ENCODE measurements at regions not wholly inside any gene's neighbourhood (a gene's known extent, or its start where the extent isn't known, plus 50 kb on each side); places are given as distances from the start of the nearest gene placed in this dataset.
A peak's percentile ranks its signal among the peaks of the same experiment; 100 is the strongest.

GRCh38 chr2:12589802-12590320 lies 126.9 kb upstream of the TRIB2 start:
- Histone ChIP-seq H3K27me3 (ENCODE audit: control insufficient read depth, insufficient read depth) (no peaks in the 10 kb centered on the region), H3K9me3 (ENCODE audit: control insufficient read depth, low read length) (no peaks in the 10 kb centered on the region), H3K4me3 (ENCODE audit: low read length) (no peak overlapping the region), H3K4me1 (ENCODE audit: control insufficient read depth, insufficient read depth, low read length) (no peaks in the 10 kb centered on the region), H3K27ac (ENCODE audit: low read length) (no peak overlapping the region)
- DNase-seq (no peak), ATAC-seq (no peak)
- intact Hi-C loops (cut with DNase I) = no loop called here
- 80% methylated on average over 5 of the region's 5 CpGs for WGBS

- 77% methylated on average over 3 of the region's 3 CpGs for WGBS
- DNase-seq = no peak
- intact Hi-C loops (cut with DNase I) = no loop called here
- H3K27ac ChIP-seq (ENCODE audit: low read length) = no peak overlapping the region
- H3K4me1 ChIP-seq (ENCODE audit: control insufficient read depth, insufficient read depth, low read length) = no peaks in the 10 kb centered on the region
- H3K27me3 ChIP-seq (ENCODE audit: control insufficient read depth, insufficient read depth) = no peaks in the 10 kb centered on the region
- no peak for ATAC-seq
- no peaks in the 10 kb centered on the region for H3K9me3 ChIP-seq (ENCODE audit: control insufficient read depth, low read length)
- H3K4me3 ChIP-seq (ENCODE audit: low read length) = no peak overlapping the region
These were observed 124.4 kb upstream of the TRIB2 start for GRCh38 chr2:12592296-12592695.

GRCh38 chr2:12594590-12594989 lies 122.1 kb upstream of the TRIB2 start:
- 83% methylated on average over 4 of the region's 4 CpGs for WGBS

GRCh38 chr2:12596771-12597170 lies 120.0 kb upstream of the TRIB2 start:
- intact Hi-C loops (cut with DNase I) = no loop called here
- DNase-seq = no peak
- Histone ChIP-seq H3K4me1 (ENCODE audit: control insufficient read depth, insufficient read depth, low read length) (no peaks in the 10 kb centered on the region), H3K27me3 (ENCODE audit: control insufficient read depth, insufficient read depth) (no peaks in the 10 kb centered on the region), H3K27ac (ENCODE audit: low read length) (no peak overlapping the region), H3K9me3 (ENCODE audit: control insufficient read depth, low read length) (no peaks in the 10 kb centered on the region), H3K4me3 (ENCODE audit: low read length) (no peak overlapping the region)
- no peak for ATAC-seq
- 96% methylated on average over 3 of the region's 3 CpGs for WGBS

More at GRCh38 chr2:12594590-12594989, 122.1 kb upstream of the TRIB2 start:
- DNase-seq (no peak), ATAC-seq (no peak)
- H3K27ac ChIP-seq (ENCODE audit: low read length) = no peak overlapping the region
- no peaks in the 10 kb centered on the region for H3K27me3 ChIP-seq (ENCODE audit: control insufficient read depth, insufficient read depth)
- no peaks in the 10 kb centered on the region for H3K9me3 ChIP-seq (ENCODE audit: control insufficient read depth, low read length)
- intact Hi-C loops (cut with DNase I) = no loop called here
- H3K4me3 ChIP-seq (ENCODE audit: low read length) = no peak overlapping the region
- no peaks in the 10 kb centered on the region for H3K4me1 ChIP-seq (ENCODE audit: control insufficient read depth, insufficient read depth, low read length)

GRCh38 chr2:12597610-12598009 lies 119.1 kb upstream of the TRIB2 start:
- Histone ChIP-seq H3K27me3 (ENCODE audit: control insufficient read depth, insufficient read depth) (no peaks in the 10 kb centered on the region), H3K27ac (ENCODE audit: low read length) (no peak overlapping the region), H3K4me1 (ENCODE audit: control insufficient read depth, insufficient read depth, low read length) (no peaks in the 10 kb centered on the region), H3K9me3 (ENCODE audit: control insufficient read depth, low read length) (no peaks in the 10 kb centered on the region), H3K4me3 (ENCODE audit: low read length) (no peak overlapping the region)
- WGBS = 89% methylated on average over 2 of the region's 2 CpGs
- no peak for DNase-seq
- ATAC-seq = no peak
- intact Hi-C loops (cut with DNase I) = no loop called here

- 87% methylated on average over 2 of the region's 2 CpGs for WGBS
- no peak overlapping the region for H3K4me3 ChIP-seq (ENCODE audit: low read length)
- DNase-seq (no peak), ATAC-seq (no peak)
- intact Hi-C loops (cut with DNase I) = no loop called here
- H3K4me1 ChIP-seq (ENCODE audit: control insufficient read depth, insufficient read depth, low read length) = no peaks in the 10 kb centered on the region
- H3K27me3 ChIP-seq (ENCODE audit: control insufficient read depth, insufficient read depth) = no peaks in the 10 kb centered on the region
- H3K9me3 ChIP-seq (ENCODE audit: control insufficient read depth, low read length) = no peaks in the 10 kb centered on the region
- H3K27ac ChIP-seq (ENCODE audit: low read length) = no peak overlapping the region
These were observed 114.1 kb upstream of the TRIB2 start for GRCh38 chr2:12602661-12603060.

GRCh38 chr2:12603781-12604295 lies 112.9 kb upstream of the TRIB2 start:
- no peaks in the 10 kb centered on the region for H3K9me3 ChIP-seq (ENCODE audit: control insufficient read depth, low read length)
- H3K4me3 ChIP-seq (ENCODE audit: low read length) = no peak overlapping the region
- H3K27me3 ChIP-seq (ENCODE audit: control insufficient read depth, insufficient read depth) = no peaks in the 10 kb centered on the region
- no peaks in the 10 kb centered on the region for H3K4me1 ChIP-seq (ENCODE audit: control insufficient read depth, insufficient read depth, low read length)
- H3K27ac ChIP-seq (ENCODE audit: low read length) = no peak overlapping the region
- WGBS = 67% methylated on average over 1 of the region's 1 CpG
- ATAC-seq (no peak), DNase-seq (no peak)
- intact Hi-C loops (cut with DNase I) = no loop called here

GRCh38 chr2:12604341-12604740 lies 112.4 kb upstream of the TRIB2 start:
- Histone ChIP-seq H3K27ac (ENCODE audit: low read length) (no peak overlapping the region), H3K27me3 (ENCODE audit: control insufficient read depth, insufficient read depth) (no peaks in the 10 kb centered on the region), H3K4me3 (ENCODE audit: low read length) (no peak overlapping the region), H3K4me1 (ENCODE audit: control insufficient read depth, insufficient read depth, low read length) (no peaks in the 10 kb centered on the region), H3K9me3 (ENCODE audit: control insufficient read depth, low read length) (no peaks in the 10 kb centered on the region)
- no peak for ATAC-seq
- no peak for DNase-seq
- intact Hi-C loops (cut with DNase I) = no loop called here
- 86% methylated on average over 2 of the region's 2 CpGs for WGBS

GRCh38 chr2:12605366-12605765 lies 111.4 kb upstream of the TRIB2 start:
- no peak overlapping the region for H3K4me3 ChIP-seq (ENCODE audit: low read length)
- no peak for DNase-seq
- no peaks in the 10 kb centered on the region for H3K4me1 ChIP-seq (ENCODE audit: control insufficient read depth, insufficient read depth, low read length)
- H3K9me3 ChIP-seq (ENCODE audit: control insufficient read depth, low read length) = no peaks in the 10 kb centered on the region
- WGBS = 86% methylated on average over 1 of the region's 1 CpG
- ATAC-seq = no peak
- no peak overlapping the region for H3K27ac ChIP-seq (ENCODE audit: low read length)
- intact Hi-C loops (cut with DNase I) = no loop called here
- H3K27me3 ChIP-seq (ENCODE audit: control insufficient read depth, insufficient read depth) = no peaks in the 10 kb centered on the region

GRCh38 chr2:12605936-12606335 lies 110.8 kb upstream of the TRIB2 start:
- ATAC-seq = no peak

GRCh38 chr2:12606472-12607000 lies 110.2 kb upstream of the TRIB2 start:
- ATAC-seq = peak; percentile 66 to 72
- intact Hi-C loops (cut with DNase I) = no loop called here

More at GRCh38 chr2:12605936-12606335, 110.8 kb upstream of the TRIB2 start:
- H3K27ac ChIP-seq (ENCODE audit: low read length) = no peak overlapping the region
- intact Hi-C loops (cut with DNase I) = no loop called here
- no peak overlapping the region for H3K4me3 ChIP-seq (ENCODE audit: low read length)
- no peaks in the 10 kb centered on the region for H3K4me1 ChIP-seq (ENCODE audit: control insufficient read depth, insufficient read depth, low read length)
- DNase-seq = no peak
- no peaks in the 10 kb centered on the region for H3K9me3 ChIP-seq (ENCODE audit: control insufficient read depth, low read length)
- H3K27me3 ChIP-seq (ENCODE audit: control insufficient read depth, insufficient read depth) = no peaks in the 10 kb centered on the region
- WGBS = 75% methylated on average over 2 of the region's 2 CpGs

GRCh38 chr2:12607971-12608370 lies 108.8 kb upstream of the TRIB2 start:
- H3K27me3 ChIP-seq (ENCODE audit: control insufficient read depth, insufficient read depth) = no peaks in the 10 kb centered on the region
- ATAC-seq (no peak), DNase-seq (no peak)
- intact Hi-C loops (cut with DNase I) = no loop called here
- 95% methylated on average over 3 of the region's 3 CpGs for WGBS
- no peak overlapping the region for H3K27ac ChIP-seq (ENCODE audit: low read length)
- H3K4me3 ChIP-seq (ENCODE audit: low read length) = no peak overlapping the region
- H3K4me1 ChIP-seq (ENCODE audit: control insufficient read depth, insufficient read depth, low read length) = no peaks in the 10 kb centered on the region
- no peaks in the 10 kb centered on the region for H3K9me3 ChIP-seq (ENCODE audit: control insufficient read depth, low read length)

More at GRCh38 chr2:12606472-12607000, 110.2 kb upstream of the TRIB2 start:
- Histone ChIP-seq H3K27ac (ENCODE audit: low read length) (no peak overlapping the region), H3K4me1 (ENCODE audit: control insufficient read depth, insufficient read depth, low read length) (no peaks in the 10 kb centered on the region), H3K27me3 (ENCODE audit: control insufficient read depth, insufficient read depth) (no peaks in the 10 kb centered on the region), H3K9me3 (ENCODE audit: control insufficient read depth, low read length) (no peaks in the 10 kb centered on the region), H3K4me3 (ENCODE audit: low read length) (no peak overlapping the region)
- peak in 1 of 3 donors; percentile 16 for DNase-seq
- WGBS = 21% methylated on average over 5 of the region's 5 CpGs
